Fibroblast of villous mesenchyme (primary cell): ENCODE measurements at regions not wholly inside any gene's neighbourhood (a gene's known extent, or its start where the extent isn't known, plus 50 kb on each side); places are given as distances from the start of the nearest gene placed in this dataset.

ENCODE experiments used
- DNase-seq: peaks from one replicate; pipeline ENCODE4 v3.0.0-alpha.2; 2010; ENCODE audit warnings: low read depth
- H3K4me3 ChIP-seq: 2 replicates; pipeline ENCODE4 v1.5.1; 2011; ENCODE audit warnings: low read depth, mild to moderate bottlenecking, low read length
- CTCF ChIP-seq: IDR thresholded peaks from 2 replicates; pipeline ENCODE4 v1.5.1; 2012; ENCODE audit warnings: low read depth, mild to moderate bottlenecking, low read length; ENCODE audit not compliant: insufficient read depth

GRCh38 chr1:219560856-219561255 lies 52.0 kb downstream of the ZC3H11B start:
- no peak for TF ChIP-seq CTCF
- H3K4me3 ChIP-seq: no peak overlapping the region
- DNase-seq: no peak

GRCh38 chr1:219559899-219560298 lies 53.0 kb downstream of the ZC3H11B start:
- no peak for DNase-seq
- TF ChIP-seq CTCF: no peak
- no peak overlapping the region for H3K4me3 ChIP-seq

- H3K4me3 ChIP-seq: no peak overlapping the region
- peak; percentile 11 for DNase-seq
- no peak for TF ChIP-seq CTCF
Measured at GRCh38 chr1:219555806-219556205, 57.1 kb downstream of the ZC3H11B start.

- no peak for DNase-seq
- H3K4me3 ChIP-seq: no peak overlapping the region
- TF ChIP-seq CTCF: no peak
Measured at GRCh38 chr1:219555031-219555692, 57.7 kb downstream of the ZC3H11B start.

- no peak for TF ChIP-seq CTCF
- no peak overlapping the region for H3K4me3 ChIP-seq
- no peak for DNase-seq
Measured at GRCh38 chr1:219553934-219554502, 58.9 kb downstream of the ZC3H11B start.

GRCh38 chr1:219550201-219550600 lies 62.7 kb downstream of the ZC3H11B start:
- no peak overlapping the region for H3K4me3 ChIP-seq
- no peak for DNase-seq
- no peak for TF ChIP-seq CTCF

GRCh38 chr1:219549215-219549614 lies 63.7 kb downstream of the ZC3H11B start:
- TF ChIP-seq CTCF: no peak
- DNase-seq: peak; percentile 7
- no peak overlapping the region for H3K4me3 ChIP-seq
